Stimulated activated CD4-positive, alpha-beta T cell treated with anti-CD3 and anti-CD28 coated beads, Interleukin-1b, Interleukin-23, amount 100 ng/mL, for 48 hours (primary cell): ENCODE measurements at regions not wholly inside any gene's neighbourhood (a gene's known extent, or its start where the extent isn't known, plus 50 kb on each side); places are given as distances from the start of the nearest gene placed in this dataset.

Experiments
- DNase-seq: peaks from one replicate; pipeline ENCODE4 v3.0.0-alpha.2; 2020

GRCh38 chr3:143208976-143209714 is 89.6 kb downstream of the CHST2 start:
- no peak for DNase-seq

GRCh38 chr3:143209715-143210059 is 90.1 kb downstream of the CHST2 start:
- no peak for DNase-seq

GRCh38 chr3:143210141-143210540 is 90.6 kb downstream of the CHST2 start:
- DNase-seq: no peak

- DNase-seq: no peak
Observed at GRCh38 chr3:143215059-143215458, 95.5 kb downstream of the CHST2 start.
